IMR-90 (cell line): ENCODE measurements at regions not wholly inside any gene's neighbourhood (a gene's known extent, or its start where the extent isn't known, plus 50 kb on each side); places are given as distances from the start of the nearest gene placed in this dataset.

Source experiments
- ATAC-seq: fragments of 200-7000 bp; cut with Tn5 transposase; 2 replicates; pipeline ENCODE4 v1.9.1; 2020; ENCODE audit warnings: low read depth, mild to moderate bottlenecking, moderate library complexity
- BruUV-seq: library from RNA; stranded (reverse); fragments of 400-500 nt; replicated peaks from 2 replicates; lab custom pipeline; 2021; lab: Mats Ljungman, UMichigan
- CTCF ChIA-PET: fragments of 300-600 bp; formaldehyde crosslinking; extraction: SDS; loops from one replicate; lab custom pipeline; 2021; ENCODE audit warnings: antibody characterized with exemption; lab: Yijun Ruan, JAX
- POLR2A ChIA-PET: fragments of 300-600 bp; sonication (Branson Sonifier 250); formaldehyde crosslinking; loops from one replicate; lab custom pipeline; 2022; ENCODE audit warnings: antibody characterized with exemption; ENCODE audit not compliant: unreplicated experiment; lab: Charles Lee
- DNase-seq: peaks from one replicate; pipeline ENCODE4 v3.0.0; 2013
- H2AFZ ChIP-seq: replicated peaks from 2 replicates; pipeline ENCODE3; 2013; ENCODE audit warnings: low read length, mild to moderate bottlenecking; ENCODE audit not compliant: poor library complexity
- H2AK5ac ChIP-seq: 2 replicates; pipeline ENCODE4 v1.6.1; 2013; ENCODE audit warnings: low read depth, low read length, inconsistent platforms
- H2AK9ac ChIP-seq: replicated peaks from 2 replicates; pipeline ENCODE3; 2013; ENCODE audit warnings: mild to moderate bottlenecking, low read depth, low read length, moderate library complexity; ENCODE audit not compliant: poor library complexity
- H2BK120ac ChIP-seq: 2 replicates; pipeline ENCODE4 v1.6.1; 2013; ENCODE audit warnings: low read depth, low read length, inconsistent platforms
- H2BK15ac ChIP-seq: 3 replicates; pipeline ENCODE4 v1.6.1; 2013; ENCODE audit warnings: low read depth, low read length, inconsistent platforms
- H2BK20ac ChIP-seq: 2 replicates; pipeline ENCODE4 v1.6.1; 2013; ENCODE audit warnings: low read depth, mild to moderate bottlenecking, inconsistent platforms, low read length, moderate library complexity
- H2BK5ac ChIP-seq: 2 replicates; pipeline ENCODE4 v1.6.1; 2013; ENCODE audit warnings: mild to moderate bottlenecking, low read depth, low read length, inconsistent platforms; ENCODE audit not compliant: poor library complexity, severe bottlenecking
- H3K14ac ChIP-seq: replicated peaks from 2 replicates; pipeline ENCODE4 v1.6.1; 2013; ENCODE audit warnings: low read depth, low read length, inconsistent platforms
- H3K18ac ChIP-seq: 2 replicates; pipeline ENCODE4 v1.6.1; 2013; ENCODE audit warnings: low read depth, low read length, control low read depth
- H3K23ac ChIP-seq: 2 replicates; pipeline ENCODE4 v1.6.1; 2013; ENCODE audit warnings: low read depth, low read length, inconsistent platforms
- H3K27ac ChIP-seq: 2 replicates; pipeline ENCODE4 v1.5.1; 2013; ENCODE audit warnings: mild to moderate bottlenecking, control low read depth, low read length; ENCODE audit not compliant: insufficient read depth
- H3K27me3 ChIP-seq: 2 replicates; pipeline ENCODE4 v1.6.1; 2013; ENCODE audit warnings: low read length; ENCODE audit not compliant: control insufficient read depth, insufficient read depth
- H3K36me3 ChIP-seq: 2 replicates; pipeline ENCODE4 v1.6.1; 2013; ENCODE audit warnings: low read length, mixed read lengths; ENCODE audit not compliant: control insufficient read depth, insufficient read depth
- H3K4ac ChIP-seq: 2 replicates; pipeline ENCODE4 v1.6.1; 2013; ENCODE audit warnings: low read depth, low read length, inconsistent platforms
- H3K4me1 ChIP-seq: 2 replicates; pipeline ENCODE4 v1.6.1; 2013; ENCODE audit warnings: low read length, mixed read lengths; ENCODE audit not compliant: control insufficient read depth, insufficient read depth
- H3K4me2 ChIP-seq: 2 replicates; pipeline ENCODE4 v1.6.1; 2013; ENCODE audit warnings: low read depth, mild to moderate bottlenecking, control low read depth, low read length, moderate library complexity
- H3K4me3 ChIP-seq: 2 replicates; pipeline ENCODE4 v1.5.1; 2013; ENCODE audit warnings: low read depth, mild to moderate bottlenecking, control low read depth, low read length, moderate library complexity; ENCODE audit not compliant: insufficient read depth
- H3K56ac ChIP-seq: 2 replicates; pipeline ENCODE4 v1.6.1; 2013; ENCODE audit warnings: low read length, inconsistent platforms; ENCODE audit not compliant: insufficient read depth; ENCODE audit errors: extremely low read depth
- H3K79me1 ChIP-seq, 2 experiments: 2 replicates each; pipeline ENCODE4 v1.6.1; 2013; ENCODE audit warnings: low read length in 2 of 2, inconsistent platforms in 1 of 2, low read depth in 1 of 2
- H3K9ac ChIP-seq: 2 replicates; pipeline ENCODE4 v1.6.1; 2013; ENCODE audit warnings: low read depth, low read length, control low read depth
- H3K9me1 ChIP-seq: 2 replicates; pipeline ENCODE4 v1.6.1; 2013; ENCODE audit warnings: low read length, inconsistent platforms; ENCODE audit not compliant: insufficient read depth
- H3K9me3 ChIP-seq: 2 replicates; pipeline ENCODE4 v1.6.1; 2013; ENCODE audit warnings: low read length; ENCODE audit not compliant: control insufficient read depth, insufficient read depth
- H4K20me1 ChIP-seq: 2 replicates; pipeline ENCODE4 v1.6.1; 2013; ENCODE audit warnings: low read length, inconsistent platforms; ENCODE audit not compliant: insufficient read depth
- H4K5ac ChIP-seq: 2 replicates; pipeline ENCODE4 v1.6.1; 2013; ENCODE audit warnings: mild to moderate bottlenecking, low read depth, low read length, control low read depth
- H4K8ac ChIP-seq, 2 experiments: 2 replicates each; pipeline ENCODE4 v1.6.1; 2013; ENCODE audit warnings: low read depth in 2 of 2, low read length in 2 of 2, control low read depth in 1 of 2, inconsistent platforms in 1 of 2
- H4K91ac ChIP-seq: 2 replicates; pipeline ENCODE4 v1.6.1; 2013; ENCODE audit warnings: low read depth, low read length, inconsistent platforms; ENCODE audit not compliant: insufficient read depth
- BHLHE40 ChIP-seq: fragments of 150-350 bp; IDR thresholded peaks from 2 replicates; pipeline ENCODE4 v1.6.1; 2016; ENCODE audit warnings: mild to moderate bottlenecking, low read depth, low read length
- USF2 ChIP-seq: fragments of 150-350 bp; IDR thresholded peaks from 2 replicates; pipeline ENCODE4 v1.6.1; 2017; ENCODE audit warnings: mild to moderate bottlenecking, antibody characterized with exemption, low read length, low read depth
- dilution Hi-C: fragments of 300-500 bp; cut with HindIII; formaldehyde crosslinking; loops from one replicate; pipeline ENCODE4 v1.14.3; 2018; ENCODE audit warnings: low sequenced_read_pairs; ENCODE audit not compliant: unreplicated experiment
- in situ Hi-C: fragments of 300-500 bp; cut with MboI; formaldehyde crosslinking; loops from 3 replicates; pipeline ENCODE4 v1.14.3; 2019; ENCODE audit warnings: low sequenced_read_pairs, inconsistent platforms, mixed read lengths
- intact Hi-C: fragments of 100-400 bp; cut with micrococcal nuclease; formaldehyde crosslinking; loops from 2 replicates; pipeline ENCODE4 v1.10.0; 2022

- Histone ChIP-seq H2AK9ac (no peak overlapping the region), H3K23ac (no peak overlapping the region), H2BK15ac (no peak overlapping the region), H2BK20ac (no peak overlapping the region), H3K18ac (no peak overlapping the region), H4K8ac (no peak overlapping the region), H4K5ac (no peak overlapping the region), H3K9ac (no peak overlapping the region), H3K27ac (no peak overlapping the region), H3K14ac (no peak overlapping the region), H3K9me3 (peaks cover 18% of the 10 kb centered on the region), H3K27me3 (no peaks in the 10 kb centered on the region), H3K56ac (no peak overlapping the region), H3K4ac (no peak overlapping the region), H2AK5ac (no peak overlapping the region), H3K36me3 (no peaks in the 10 kb centered on the region), H4K20me1 (no peaks in the 10 kb centered on the region), H3K4me1 (no peaks in the 10 kb centered on the region), H3K9me1 (no peaks in the 10 kb centered on the region), H3K79me1 (no peaks in the 10 kb centered on the region), H2BK120ac (no peak overlapping the region), H2BK5ac (no peak overlapping the region), H3K4me3 (no peak overlapping the region), H2AFZ (no peak overlapping the region), H4K91ac (no peak overlapping the region), H3K4me2 (no peak overlapping the region)
- TF ChIP-seq USF2 (no peak), BHLHE40 (no peak)
- BruUV-seq, result no TSS peak
- DNase-seq (no peak), ATAC-seq (no peak)
- ChIA-PET POLR2A (no interaction called here), CTCF (no interaction called here)
- intact Hi-C loops, result no loop called here
- in situ Hi-C loops, result no loop called here
- dilution Hi-C loops, result no loop called here
Measured at GRCh38 chr12:97989366-97989940, 525.9 kb upstream of the TMPO start.
